Neuronal stem cell (in vitro differentiated cells): ENCODE measurements at regions not wholly inside any gene's neighbourhood (a gene's known extent, or its start where the extent isn't known, plus 50 kb on each side); places are given as distances from the start of the nearest gene placed in this dataset.

Experiments used
- DNase-seq: peaks from one replicate; pipeline ENCODE4 v3.0.0-alpha.2; 2013; ENCODE audit warnings: low spot score
- H2AFZ ChIP-seq: one replicate; pipeline ENCODE4 v1.6.1; 2013; ENCODE audit warnings: mild to moderate bottlenecking, low read length, inconsistent platforms
- H2AK5ac ChIP-seq: 2 replicates; pipeline ENCODE4 v1.6.1; 2013; ENCODE audit warnings: low read depth, mild to moderate bottlenecking, inconsistent platforms, low read length, moderate library complexity, mixed read lengths
- H2BK120ac ChIP-seq: 2 replicates; pipeline ENCODE4 v1.6.1; 2013; ENCODE audit warnings: low read depth, mild to moderate bottlenecking, inconsistent platforms, low read length, moderate library complexity, mixed read lengths
- H2BK12ac ChIP-seq: one replicate; pipeline ENCODE4 v1.6.1; 2013; ENCODE audit warnings: low read length, inconsistent platforms
- H2BK15ac ChIP-seq: 2 replicates; pipeline ENCODE4 v1.6.1; 2013; ENCODE audit warnings: mild to moderate bottlenecking, low read length, inconsistent platforms, mixed read lengths
- H2BK5ac ChIP-seq: one replicate; pipeline ENCODE4 v1.6.1; 2013; ENCODE audit warnings: inconsistent platforms, mild to moderate bottlenecking, low read length, moderate library complexity
- H3K14ac ChIP-seq: one replicate; pipeline ENCODE4 v1.6.1; 2013; ENCODE audit warnings: low read length, inconsistent platforms
- H3K18ac ChIP-seq: 2 replicates; pipeline ENCODE4 v1.6.1; 2013; ENCODE audit warnings: low read length, inconsistent platforms
- H3K23ac ChIP-seq: 2 replicates; pipeline ENCODE4 v1.6.1; 2013; ENCODE audit warnings: low read depth, mild to moderate bottlenecking, mixed read lengths, low read length, inconsistent platforms; ENCODE audit not compliant: poor library complexity
- H3K27ac ChIP-seq: replicated peaks from 3 replicates; pipeline ENCODE4 v1.5.1; 2013; ENCODE audit warnings: low read length, inconsistent platforms
- H3K27me3 ChIP-seq, 3 experiments: 2 replicates each; pipeline ENCODE4 v1.6.1; 2013; ENCODE audit warnings: low read length in 3 of 3, mild to moderate bottlenecking in 2 of 3, inconsistent platforms in 1 of 3, low read depth in 1 of 3, mixed read lengths in 1 of 3, moderate library complexity in 1 of 3; ENCODE audit not compliant: control insufficient read depth in 3 of 3, insufficient read depth in 3 of 3
- H3K36me3 ChIP-seq, 2 donors: replicated peaks in 1 of 2; 2 replicates each; pipeline ENCODE4 v1.6.1; 2013; ENCODE audit warnings: low read length in 2 of 2; ENCODE audit not compliant: control insufficient read depth in 2 of 2, insufficient read depth in 2 of 2
- H3K4ac ChIP-seq: 2 replicates; pipeline ENCODE4 v1.6.1; 2013; ENCODE audit warnings: inconsistent platforms, mild to moderate bottlenecking, low read length, moderate library complexity
- H3K4me1 ChIP-seq, 2 donors: 1 replicate in 1 of 2; 2 replicates in 1 of 2; pipeline ENCODE4 v1.6.1; 2013; ENCODE audit warnings: low read length in 2 of 2, low read depth in 1 of 2; ENCODE audit not compliant: control insufficient read depth in 2 of 2, insufficient read depth in 1 of 2
- H3K4me2 ChIP-seq: one replicate; pipeline ENCODE4 v1.6.1; 2013; ENCODE audit warnings: mild to moderate bottlenecking, low read length, inconsistent platforms; ENCODE audit not compliant: insufficient read depth, poor library complexity, severe bottlenecking
- H3K4me3 ChIP-seq, 2 donors: 2 replicates each; pipeline ENCODE4 v1.5.1; 2013; ENCODE audit warnings: low read length in 2 of 2, mild to moderate bottlenecking in 2 of 2, inconsistent platforms in 1 of 2, moderate library complexity in 1 of 2
- H3K79me1 ChIP-seq: one replicate; pipeline ENCODE4 v1.6.1; 2013; ENCODE audit warnings: low read depth, mild to moderate bottlenecking, inconsistent platforms, low read length, moderate library complexity
- H3K9ac ChIP-seq: one replicate; pipeline ENCODE4 v1.6.1; 2013; ENCODE audit warnings: mild to moderate bottlenecking, low read depth, low read length, inconsistent platforms; ENCODE audit not compliant: poor library complexity
- H3K9me3 ChIP-seq, 2 donors: replicated peaks in 1 of 2; 2 replicates each; pipeline versions ENCODE3 to v1.6.1; 2013; ENCODE audit warnings: low read length in 2 of 2, mild to moderate bottlenecking in 2 of 2, inconsistent platforms in 1 of 2, low read depth in 1 of 2, mixed read lengths in 1 of 2, moderate library complexity in 1 of 2; ENCODE audit not compliant: control insufficient read depth in 2 of 2, insufficient read depth in 1 of 2
- H4K8ac ChIP-seq: one replicate; pipeline ENCODE4 v1.6.1; 2013; ENCODE audit warnings: low read depth, mild to moderate bottlenecking, inconsistent platforms, low read length, moderate library complexity
- H4K91ac ChIP-seq: one replicate; pipeline ENCODE4 v1.6.1; 2013; ENCODE audit warnings: low read length, low read depth, mild to moderate bottlenecking, inconsistent platforms; ENCODE audit not compliant: poor library complexity
- WGBS, 2 donors: extraction: QIAGEN DNeasy Blood & Tissue Kit; methylation state at CpG; one replicate each; pipeline ENCODE4 v1.1.7; 2013; ENCODE audit warnings: missing lambda C conversion rate in 2 of 2, mixed read lengths in 1 of 2; ENCODE audit not compliant: insufficient read length in 2 of 2, insufficient replicate concordance in 1 of 2; ENCODE audit errors: extremely low coverage in 2 of 2; 5-methylcytosine and 5-hydroxymethylcytosine counted together

- Histone ChIP-seq H3K36me3 (no peaks in the 10 kb centered on the region), H2BK120ac (no peak overlapping the region), H3K4ac (no peak overlapping the region), H3K18ac (no peak overlapping the region), H3K79me1 (no peaks in the 10 kb centered on the region), H3K4me2 (no peak overlapping the region), H3K9me3 (no peaks in the 10 kb centered on the region), H3K14ac (no peak overlapping the region), H4K91ac (no peak overlapping the region), H3K23ac (no peak overlapping the region), H3K9ac (no peak overlapping the region), H2AK5ac (no peak overlapping the region), H3K4me3 (no peak overlapping the region), H2BK5ac (no peak overlapping the region), H3K4me1 (no peaks in the 10 kb centered on the region), H2BK12ac (no peak overlapping the region), H3K27me3 (no peaks in the 10 kb centered on the region), H2BK15ac (no peak overlapping the region), H3K27ac (no peak overlapping the region), H4K8ac (no peak overlapping the region), H2AFZ (no peak overlapping the region)
- no CpG with 5 or more reads among the region's 3 CpGs for WGBS, 2 donors
- no peak for DNase-seq
Observed at GRCh38 chr4:135225551-135225950, 1024.0 kb upstream of the PABPC4L start.

- H3K36me3 ChIP-seq = no peaks in the 10 kb centered on the region
- H3K4me1 ChIP-seq = peaks cover 0 to 2% of the 10 kb centered on the region in 2 donors
- no peaks in the 10 kb centered on the region for H3K9me3 ChIP-seq
- no peak overlapping the region for H2AFZ ChIP-seq
- H4K8ac ChIP-seq = no peak overlapping the region
- no peak overlapping the region for H3K18ac ChIP-seq
- no peak overlapping the region for H3K9ac ChIP-seq
- H2BK15ac ChIP-seq = no peak overlapping the region
- no peak overlapping the region for H2BK5ac ChIP-seq
- no peak overlapping the region for H3K27ac ChIP-seq
- H2BK120ac ChIP-seq = no peak overlapping the region
- no peak overlapping the region for H2BK12ac ChIP-seq
- no peaks in the 10 kb centered on the region for H3K27me3 ChIP-seq
- no peak overlapping the region for H4K91ac ChIP-seq
- no peak for DNase-seq
- no peak overlapping the region for H3K14ac ChIP-seq
- H3K23ac ChIP-seq = no peak overlapping the region
- no CpG with 5 or more reads among the region's 5 CpGs for WGBS, 2 donors
- no peak overlapping the region for H2AK5ac ChIP-seq
- H3K4me3 ChIP-seq = no peak overlapping the region
- no peak overlapping the region for H3K4ac ChIP-seq
- no peaks in the 10 kb centered on the region for H3K79me1 ChIP-seq
- no peak overlapping the region for H3K4me2 ChIP-seq
Observed at GRCh38 chr4:135210341-135210740, 1008.8 kb upstream of the PABPC4L start.

GRCh38 chr4:135207531-135207930 lies 1005.9 kb upstream of the PABPC4L start:
- no peaks in the 10 kb centered on the region for H3K36me3 ChIP-seq
- no peak for DNase-seq

GRCh38 chr4:135204311-135204710 lies 1002.7 kb upstream of the PABPC4L start:
- H3K9ac ChIP-seq = no peak overlapping the region
- H3K14ac ChIP-seq = no peak overlapping the region
- no peak overlapping the region for H3K27ac ChIP-seq
- no peak overlapping the region for H3K4ac ChIP-seq
- WGBS, 2 donors = no CpG with 5 or more reads among the region's 3 CpGs
- no peaks in the 10 kb centered on the region for H3K9me3 ChIP-seq
- no peaks in the 10 kb centered on the region for H3K4me1 ChIP-seq
- H3K4me3 ChIP-seq = no peak overlapping the region
- no peaks in the 10 kb centered on the region for H3K79me1 ChIP-seq
- H4K8ac ChIP-seq = no peak overlapping the region
- no peak overlapping the region for H2BK12ac ChIP-seq
- no peak overlapping the region for H3K4me2 ChIP-seq
- H2AK5ac ChIP-seq = no peak overlapping the region
- no peak for DNase-seq
- H2AFZ ChIP-seq = peak overlapping the region; percentile 48
- H4K91ac ChIP-seq = no peak overlapping the region
- no peak overlapping the region for H2BK5ac ChIP-seq
- H3K36me3 ChIP-seq = no peaks in the 10 kb centered on the region
- no peak overlapping the region for H2BK120ac ChIP-seq
- H3K18ac ChIP-seq = no peak overlapping the region
- H3K23ac ChIP-seq = no peak overlapping the region
- no peak overlapping the region for H2BK15ac ChIP-seq
- H3K27me3 ChIP-seq = no peaks in the 10 kb centered on the region

More at GRCh38 chr4:135207531-135207930, 1005.9 kb upstream of the PABPC4L start:
- Histone ChIP-seq H3K4me2 (no peak overlapping the region), H2BK5ac (no peak overlapping the region), H4K91ac (no peak overlapping the region), H3K27me3 (no peaks in the 10 kb centered on the region), H3K14ac (no peak overlapping the region), H3K4me1 (peaks cover 0 to 2% of the 10 kb centered on the region in 2 donors), H3K4ac (no peak overlapping the region), H3K9me3 (no peaks in the 10 kb centered on the region), H3K79me1 (no peaks in the 10 kb centered on the region), H3K4me3 (no peak overlapping the region), H2BK120ac (no peak overlapping the region), H4K8ac (no peak overlapping the region), H3K9ac (no peak overlapping the region), H2BK15ac (no peak overlapping the region), H3K27ac (no peak overlapping the region), H3K18ac (no peak overlapping the region), H2AFZ (no peak overlapping the region), H2AK5ac (no peak overlapping the region), H3K23ac (no peak overlapping the region), H2BK12ac (no peak overlapping the region)
